IPS-NIHi7 (cell line): ENCODE measurements at regions not wholly inside any gene's neighbourhood (a gene's known extent, or its start where the extent isn't known, plus 50 kb on each side); places are given as distances from the start of the nearest gene placed in this dataset.

Source experiments
- DNase-seq: peaks from one replicate; pipeline ENCODE4 v3.0.0; 2012; ENCODE audit warnings: mixed read lengths; ENCODE audit errors: extremely low spot score

DNA sequence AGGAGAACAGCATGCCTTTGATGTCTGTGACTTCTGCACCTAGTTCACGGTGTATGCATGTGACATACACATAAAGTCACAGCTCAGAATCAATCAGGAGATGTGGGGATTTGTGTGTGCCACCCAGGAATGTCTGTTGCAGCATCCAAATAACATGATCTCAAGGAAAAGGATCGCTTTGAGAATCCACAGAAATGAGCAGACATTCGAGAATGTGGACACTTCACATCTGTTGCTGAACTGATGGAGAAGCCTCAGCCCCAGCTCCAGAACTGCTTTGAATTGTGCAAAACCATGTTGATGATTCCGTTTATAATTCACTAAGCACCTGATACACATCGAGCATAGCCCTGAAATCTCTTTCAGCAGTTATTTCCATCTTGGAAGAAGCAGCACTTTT lies 208.6 kb downstream of the CMPK2 start:
- no peak for DNase-seq

DNA sequence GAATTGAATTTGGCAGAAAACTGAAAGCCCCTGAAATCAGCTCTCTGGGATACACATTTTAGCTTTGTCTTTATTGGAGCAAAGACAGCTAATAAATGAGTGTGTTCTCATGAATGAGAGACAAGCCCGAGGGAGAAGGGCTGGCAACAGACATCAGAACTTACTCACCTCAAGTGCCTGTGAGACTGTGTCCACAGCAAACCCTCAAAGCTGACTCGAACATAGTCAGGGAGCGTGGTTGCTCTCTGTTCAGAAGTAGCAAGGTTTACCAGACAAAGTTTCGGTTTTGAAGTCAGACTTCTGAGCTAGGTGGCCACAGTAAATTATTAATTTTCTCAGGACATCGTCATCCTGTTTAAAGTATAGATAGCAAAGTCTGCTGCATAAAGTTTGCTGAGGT lies 207.9 kb downstream of the CMPK2 start:
- DNase-seq = no peak

DNA sequence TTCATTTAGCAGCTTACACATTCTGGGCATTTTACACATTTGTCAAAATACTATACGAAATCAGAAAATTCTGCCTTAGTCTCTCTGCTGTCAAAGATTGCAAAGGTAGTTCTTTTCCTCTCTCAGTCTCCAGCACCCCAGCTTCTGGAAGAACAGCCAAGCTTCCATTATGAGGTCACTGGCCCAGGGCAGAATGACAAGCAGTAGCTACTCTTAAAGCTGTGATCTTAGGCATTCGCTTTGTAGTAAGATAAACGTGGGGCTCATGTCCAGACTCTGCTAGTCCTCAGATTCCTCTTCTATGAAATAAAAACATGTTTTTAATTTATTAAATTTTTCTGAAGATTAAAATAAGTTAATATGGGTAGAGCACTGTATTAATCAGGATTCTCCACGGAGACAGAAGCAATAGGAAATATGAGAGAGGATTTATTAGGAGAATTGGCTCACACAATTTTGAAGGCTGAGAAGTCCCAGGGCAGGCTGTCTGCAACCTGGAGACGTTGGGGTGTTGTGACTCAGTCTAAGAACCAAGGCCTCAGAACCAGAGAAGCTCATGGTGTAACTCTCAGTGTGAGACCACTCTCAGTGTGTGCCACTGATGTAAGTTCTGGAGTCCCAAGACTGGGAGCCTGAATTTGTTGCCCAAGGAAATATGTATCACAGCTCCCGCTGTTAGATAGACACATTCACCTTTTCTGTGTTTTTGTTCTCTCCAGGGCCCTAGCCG lies 201.2 kb downstream of the CMPK2 start:
- DNase-seq = no peak

DNA sequence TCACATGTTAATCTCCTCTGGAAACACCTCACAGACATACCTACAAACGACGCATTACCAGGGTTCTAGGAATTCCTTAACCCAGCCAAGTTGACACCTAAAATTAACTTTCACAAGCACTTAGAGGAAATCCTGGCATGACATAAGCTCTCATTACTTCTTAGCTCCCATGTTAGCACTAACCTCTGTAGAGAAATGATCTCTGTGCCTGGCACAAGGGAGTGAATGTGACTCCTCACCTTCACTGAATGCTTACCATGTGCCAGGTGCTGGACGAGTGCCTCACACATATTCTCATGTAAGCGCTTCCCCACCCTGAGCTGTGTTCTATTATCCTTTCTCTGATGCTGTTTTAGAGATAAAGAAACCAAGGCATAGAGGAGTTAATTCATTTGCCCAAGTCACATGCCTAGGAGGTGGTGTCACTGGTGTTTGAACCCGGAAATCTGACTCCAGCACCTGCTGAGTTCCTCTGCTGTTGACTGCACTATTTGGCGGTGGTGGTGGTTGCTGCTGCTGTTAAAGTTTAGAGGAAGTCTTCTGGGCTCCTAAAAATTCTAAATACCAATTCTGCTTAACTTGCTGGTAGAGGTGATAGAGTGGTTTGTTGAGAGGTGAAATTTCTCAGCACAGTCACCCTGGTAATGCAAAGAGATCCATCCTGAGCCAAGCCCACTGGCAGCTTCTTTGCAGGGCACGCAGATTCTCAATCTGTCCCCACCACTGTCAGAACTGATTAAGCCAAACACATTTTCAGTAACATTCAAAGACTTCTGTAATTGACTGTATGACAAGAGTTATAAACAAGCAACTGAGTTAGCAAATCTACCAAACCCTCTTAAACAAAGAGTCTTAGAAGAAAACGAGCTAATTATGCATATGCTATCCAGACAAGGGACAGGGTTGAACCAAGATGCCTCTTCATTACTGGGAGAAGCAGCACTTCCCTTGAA lies 200.3 kb downstream of the CMPK2 start:
- no peak for DNase-seq

DNA sequence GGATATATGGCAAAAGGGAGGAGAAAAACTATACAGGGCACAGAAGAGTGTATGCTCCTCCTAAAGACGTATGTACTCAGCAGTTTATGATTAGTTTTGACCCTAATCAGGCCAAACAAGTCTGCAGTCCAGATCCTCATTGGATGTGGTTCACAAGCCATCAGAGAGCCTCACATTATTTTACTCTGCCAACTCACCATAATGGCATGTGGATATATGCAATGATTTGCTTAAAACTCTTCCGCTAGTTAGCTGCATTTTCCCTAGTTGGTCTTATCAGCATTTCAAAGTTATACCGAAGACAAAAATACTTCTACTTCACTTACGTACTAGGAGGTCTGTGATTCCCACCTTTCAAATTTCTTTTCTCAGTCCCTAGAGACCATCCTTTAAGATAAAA lies 198.4 kb downstream of the CMPK2 start:
- no peak for DNase-seq

DNA sequence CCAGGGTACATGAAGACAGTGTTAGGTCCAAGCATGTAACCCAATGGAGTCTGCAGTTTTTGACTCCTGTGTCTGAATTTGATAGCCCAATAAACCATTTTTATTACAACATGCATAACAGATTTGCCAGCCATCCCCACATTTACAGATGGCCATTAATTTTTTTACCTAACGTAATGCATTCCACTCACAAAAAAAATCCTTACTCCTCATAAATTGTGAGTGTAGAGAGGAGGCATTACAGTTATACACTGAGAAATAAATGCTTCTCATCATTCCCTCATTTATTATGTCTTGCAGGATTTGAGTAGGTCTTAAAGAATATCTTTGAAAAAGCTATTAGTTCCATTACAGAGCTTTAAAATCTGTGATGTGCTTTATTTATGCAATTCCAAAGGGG lies 193.8 kb downstream of the CMPK2 start:
- no peak for DNase-seq

DNA sequence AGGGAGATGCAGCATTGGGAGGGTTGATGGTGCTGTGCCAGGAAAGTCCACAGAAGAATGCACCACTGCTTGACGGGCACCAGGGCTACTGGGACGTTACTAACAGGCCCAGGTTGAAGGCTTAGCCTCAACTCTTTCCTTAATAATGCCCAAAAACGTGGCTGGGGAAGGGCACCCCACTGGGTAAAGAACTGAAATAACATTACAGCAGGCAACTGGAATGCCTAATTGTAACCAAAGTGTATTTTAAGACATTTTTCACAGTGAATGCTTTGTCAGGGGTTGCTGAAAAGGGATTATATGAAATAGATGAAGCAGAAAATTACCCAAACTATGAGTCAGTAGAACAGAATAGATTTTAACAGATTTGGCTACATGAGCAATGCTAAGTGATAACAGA lies 191.3 kb downstream of the CMPK2 start:
- no peak for DNase-seq

DNA sequence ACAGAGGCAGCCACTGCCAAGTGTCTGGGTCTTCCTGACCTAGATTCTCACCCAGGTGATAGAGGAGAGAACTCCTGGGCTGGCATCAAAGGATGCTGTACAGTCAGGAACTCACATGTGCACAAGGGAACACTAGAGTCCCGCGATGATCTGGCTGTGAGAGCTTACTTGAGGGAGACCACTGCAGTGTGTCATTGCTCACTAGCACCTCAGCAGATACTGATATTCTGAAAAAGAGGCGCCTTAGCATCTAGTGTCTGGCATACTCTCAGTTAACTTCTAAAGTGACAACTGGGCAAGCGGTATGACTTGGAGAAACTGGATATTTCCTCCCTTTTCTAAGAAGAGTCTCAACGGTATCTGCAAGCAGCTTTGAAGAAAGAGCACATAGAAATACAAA lies 189.9 kb downstream of the CMPK2 start:
- no peak for DNase-seq

DNA sequence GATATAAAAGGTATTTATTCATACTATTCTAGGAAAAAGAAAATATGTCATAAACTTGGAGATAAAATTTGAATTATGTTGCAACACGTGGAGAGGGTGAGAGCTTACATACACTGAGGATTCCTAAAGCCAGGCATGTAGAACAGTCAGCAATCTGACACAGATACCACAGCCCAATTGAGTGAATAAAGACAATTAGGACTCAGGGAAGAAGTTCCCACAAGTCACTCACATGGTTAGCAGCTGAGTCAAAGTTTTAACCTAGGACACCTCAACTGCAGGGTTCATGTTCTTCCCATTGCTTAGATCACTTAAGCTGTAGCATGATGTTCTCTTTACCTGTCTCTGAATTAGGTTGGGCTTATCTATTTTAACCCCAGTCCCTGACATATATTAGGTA lies 189.5 kb downstream of the CMPK2 start:
- no peak for DNase-seq

DNA sequence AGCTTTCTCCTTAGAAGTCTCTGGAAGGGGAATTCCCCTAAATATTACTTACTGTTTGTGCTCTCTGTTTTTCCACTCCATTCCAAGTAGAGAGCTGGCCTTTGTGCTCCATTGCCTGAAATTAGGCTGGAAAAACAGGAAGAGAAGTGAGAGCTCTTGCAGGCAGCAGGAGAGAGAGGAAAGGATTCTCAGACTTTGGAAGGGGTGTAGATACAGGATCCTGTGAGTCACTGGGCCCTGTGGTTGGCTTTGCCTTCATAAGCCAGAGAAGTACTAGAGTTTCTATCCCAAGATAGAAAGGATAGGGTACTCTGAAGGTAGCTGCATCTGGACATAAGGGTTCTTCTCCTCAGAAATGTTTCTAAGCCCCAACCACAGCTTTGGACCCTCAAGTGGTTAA lies 188.9 kb downstream of the CMPK2 start:
- DNase-seq = no peak

DNA sequence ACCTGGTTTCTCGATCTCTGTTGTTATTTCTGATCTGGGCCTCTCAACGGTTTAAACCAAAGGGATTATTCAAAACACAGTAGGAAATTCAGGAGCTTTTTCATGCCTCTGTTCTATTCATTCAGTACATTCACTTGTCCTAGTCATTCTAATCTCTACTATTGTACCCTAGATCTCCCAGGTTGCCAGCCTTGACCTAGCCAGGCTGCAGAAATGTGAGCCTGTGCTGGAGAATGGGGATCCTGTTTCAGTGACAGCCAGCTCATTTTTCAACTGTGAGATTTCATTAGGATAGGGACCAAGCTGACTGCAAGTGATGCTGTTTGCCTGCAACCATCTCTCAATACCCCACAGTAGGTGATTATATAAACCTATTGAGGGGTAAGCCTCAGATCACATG lies 186.2 kb downstream of the CMPK2 start:
- no peak for DNase-seq

DNA sequence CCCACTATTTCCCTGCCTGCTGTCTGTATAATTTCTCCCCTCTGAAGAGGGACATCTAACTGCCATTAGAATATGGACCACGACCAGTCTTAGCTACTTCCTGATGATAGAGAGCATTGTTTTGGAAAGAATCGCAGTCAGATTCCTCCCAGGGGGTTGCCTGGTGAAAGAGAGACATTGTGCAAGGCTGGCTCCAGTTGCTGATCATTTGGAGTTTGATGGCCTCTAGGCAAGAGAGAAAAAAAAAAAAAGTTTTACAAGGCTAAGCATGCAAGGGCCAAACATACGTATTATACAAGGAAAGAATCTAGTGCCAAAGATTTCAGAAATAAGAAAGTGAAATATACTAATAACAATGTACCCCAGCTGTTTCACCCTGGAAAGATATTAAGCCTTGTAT lies 182.2 kb downstream of the CMPK2 start:
- DNase-seq = no peak

DNA sequence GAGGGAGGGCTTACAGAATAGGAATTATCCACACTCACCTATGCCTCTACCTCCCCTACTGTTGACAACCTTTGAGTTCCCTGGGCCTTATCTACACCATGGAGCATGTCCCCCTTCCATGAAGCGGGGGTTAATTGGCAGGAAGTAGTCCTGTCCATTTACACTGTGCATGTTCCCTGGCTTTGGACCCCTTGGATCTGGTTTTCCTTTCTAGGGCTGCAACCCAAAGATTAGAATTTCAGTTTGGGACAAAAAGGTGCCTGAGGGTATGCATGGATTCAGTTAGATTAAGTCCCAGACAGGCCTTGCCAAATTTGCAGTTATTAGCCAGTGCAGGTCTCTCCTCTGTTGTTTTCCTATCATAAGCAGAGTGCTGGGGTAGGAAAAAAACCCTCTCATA lies 180.3 kb downstream of the CMPK2 start:
- DNase-seq = no peak

DNA sequence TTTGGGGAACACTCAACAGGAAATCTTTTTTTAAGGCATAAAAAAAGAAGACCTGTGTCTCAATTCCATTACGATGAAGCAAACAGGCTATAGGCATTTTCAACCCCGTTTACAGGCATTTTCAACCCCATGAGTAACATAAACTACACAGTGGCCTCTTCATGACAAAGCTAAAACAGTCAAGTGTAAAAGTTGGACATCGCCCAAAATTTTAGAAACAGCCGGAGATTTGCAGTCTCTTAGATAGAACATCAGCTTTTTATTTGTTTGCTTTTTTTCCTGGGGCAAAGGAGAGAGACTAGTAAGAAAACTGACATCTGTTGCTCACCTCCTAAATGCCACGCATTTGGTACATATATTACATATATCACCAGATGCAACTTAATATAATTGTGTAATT lies 173.7 kb downstream of the CMPK2 start:
- DNase-seq = no peak

DNA sequence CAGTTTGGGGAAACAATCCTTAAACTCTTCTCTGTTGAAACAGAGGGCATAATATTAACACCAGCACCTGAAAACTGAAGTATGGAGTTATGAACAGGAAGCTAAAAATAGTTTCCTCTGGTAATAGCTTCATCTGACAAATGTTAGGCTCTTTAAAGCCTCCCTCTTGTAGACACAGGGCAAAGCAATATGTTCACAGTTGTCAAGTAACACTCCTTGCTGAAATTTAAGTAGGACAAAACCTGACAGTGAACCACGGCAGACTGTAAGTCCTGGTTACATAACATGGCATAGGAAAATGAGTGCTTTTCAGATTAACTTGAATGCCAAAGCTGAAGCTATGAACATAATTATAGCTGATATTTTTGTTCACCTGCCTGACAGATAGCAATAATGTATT lies 172.9 kb downstream of the CMPK2 start:
- no peak for DNase-seq

DNA sequence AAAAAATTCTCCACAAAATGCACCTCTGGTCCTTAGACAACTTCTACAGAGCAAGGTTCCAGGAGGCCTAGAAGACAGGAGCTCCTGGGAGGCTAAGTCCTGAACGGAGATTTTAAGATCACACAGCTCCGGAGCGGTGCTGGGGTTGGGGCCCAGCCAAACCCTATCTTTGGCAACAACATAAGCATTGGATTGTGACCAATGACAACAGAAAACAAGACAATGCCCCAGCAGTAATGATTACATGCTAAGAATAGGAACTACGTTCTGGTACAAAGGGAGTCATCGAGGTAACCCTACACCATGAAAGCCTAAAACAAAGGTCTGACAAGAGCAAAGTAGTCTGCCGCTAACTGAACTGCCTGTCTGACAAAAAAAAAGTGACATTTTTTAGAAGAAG lies 171.2 kb downstream of the CMPK2 start:
- DNase-seq = no peak

DNA sequence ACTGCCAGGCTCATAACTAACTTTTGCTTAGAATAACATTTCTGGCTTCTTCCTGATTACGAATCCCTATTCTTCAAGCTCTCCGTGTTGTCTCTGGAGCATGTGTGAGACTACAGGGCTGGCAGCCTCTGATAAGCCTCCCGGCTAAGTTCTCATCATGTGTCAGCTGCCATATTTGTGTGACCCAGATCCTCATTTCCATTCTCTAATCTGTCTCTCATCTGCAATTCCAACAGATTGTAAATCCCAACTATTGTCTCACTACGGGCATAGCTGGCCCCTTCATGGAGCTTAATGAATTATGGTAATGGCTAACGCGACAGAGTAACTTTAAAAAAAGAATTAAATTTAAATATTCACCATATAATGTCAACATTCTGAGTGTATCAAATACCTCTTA lies 165.4 kb downstream of the CMPK2 start:
- no peak for DNase-seq

DNA sequence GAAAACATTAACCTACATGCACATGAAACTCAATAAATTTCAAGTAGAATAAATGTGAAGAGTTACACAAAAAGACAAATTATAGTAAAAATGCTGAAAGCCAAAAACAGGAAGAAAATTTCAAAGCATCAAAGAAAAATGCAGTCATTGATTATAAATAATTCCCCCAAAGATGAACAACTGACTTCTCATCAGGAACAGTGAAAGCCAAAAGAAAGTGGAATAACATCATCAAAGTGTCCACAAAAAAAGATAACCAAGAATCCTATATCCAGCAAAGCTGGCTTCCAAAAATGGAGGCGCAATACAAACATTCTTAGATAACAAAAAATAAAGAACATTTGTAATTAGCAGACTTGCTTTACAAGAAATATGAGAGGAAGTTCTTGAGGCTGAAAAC lies 161.6 kb downstream of the CMPK2 start:
- no peak for DNase-seq

DNA sequence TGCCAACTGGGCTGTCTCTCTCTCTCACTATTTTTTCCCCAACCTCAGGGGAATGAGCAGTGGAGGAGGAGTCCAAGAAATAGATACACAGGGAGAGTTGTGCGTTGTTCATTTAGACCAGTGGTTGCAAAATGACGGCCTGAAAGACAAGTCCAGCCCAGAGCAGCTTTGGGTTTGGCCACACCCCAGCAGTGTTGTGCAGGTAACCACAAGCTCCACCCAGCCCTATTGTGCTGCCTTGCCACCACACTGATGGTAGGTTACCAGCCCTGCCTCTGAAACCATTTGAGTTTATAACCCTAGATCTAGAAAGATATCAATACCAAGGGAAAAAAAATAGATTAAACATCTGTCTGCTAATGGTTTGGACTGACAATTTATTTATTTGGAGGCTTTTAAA lies 144.3 kb downstream of the CMPK2 start:
- DNase-seq = no peak

DNA sequence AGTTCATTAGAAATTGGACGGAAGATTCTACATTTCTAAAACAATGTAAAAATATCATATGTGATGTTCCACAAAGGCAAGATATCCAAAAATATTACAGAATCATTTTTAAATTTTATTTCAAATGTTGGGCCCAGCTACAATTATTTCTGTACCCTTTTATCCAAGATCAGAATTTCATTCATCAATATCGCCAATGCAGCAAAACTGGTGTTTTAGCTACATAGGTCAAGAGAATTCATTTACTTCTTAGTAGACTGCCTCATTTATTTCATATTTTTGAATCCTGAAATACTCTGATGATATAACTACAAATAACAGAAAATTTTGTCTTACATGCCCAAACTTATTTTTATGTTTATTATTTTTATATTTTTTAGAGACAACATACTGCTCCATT lies 143.1 kb downstream of the CMPK2 start:
- no peak for DNase-seq

DNA sequence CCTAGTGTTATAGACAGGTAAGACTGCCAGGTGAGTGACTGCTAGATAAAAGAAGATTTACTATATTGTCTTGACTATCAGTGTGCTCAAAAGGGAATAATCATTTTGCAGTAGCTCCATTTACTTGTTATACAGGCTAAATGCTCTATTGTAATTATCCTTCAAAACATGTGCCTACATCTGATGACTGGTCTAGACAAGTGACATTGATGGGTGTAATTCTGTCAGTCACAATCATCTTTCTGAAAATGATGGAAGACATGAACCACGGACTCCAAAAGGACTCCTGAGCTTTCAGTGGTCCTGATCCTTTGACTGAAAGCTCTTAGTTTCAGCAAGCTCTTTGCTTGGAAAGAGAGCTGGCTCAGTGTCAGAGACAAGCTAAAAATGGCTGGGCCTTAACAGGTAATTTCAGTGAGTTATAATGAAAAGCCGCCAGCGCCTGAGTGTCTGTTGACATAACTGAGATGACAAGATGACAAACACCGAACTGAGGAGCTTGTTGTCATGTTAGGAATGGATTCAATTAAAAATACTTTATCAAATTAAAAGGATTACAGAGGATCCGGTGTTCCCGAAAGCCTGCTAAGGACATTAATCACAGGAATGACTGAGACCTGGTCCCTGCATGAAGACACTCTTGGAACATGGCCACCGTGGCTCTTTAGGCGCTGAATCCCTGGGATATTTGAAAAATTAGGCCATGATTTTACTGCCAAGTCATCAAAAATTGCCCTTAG lies 141.7 kb downstream of the CMPK2 start:
- DNase-seq = no peak

DNA sequence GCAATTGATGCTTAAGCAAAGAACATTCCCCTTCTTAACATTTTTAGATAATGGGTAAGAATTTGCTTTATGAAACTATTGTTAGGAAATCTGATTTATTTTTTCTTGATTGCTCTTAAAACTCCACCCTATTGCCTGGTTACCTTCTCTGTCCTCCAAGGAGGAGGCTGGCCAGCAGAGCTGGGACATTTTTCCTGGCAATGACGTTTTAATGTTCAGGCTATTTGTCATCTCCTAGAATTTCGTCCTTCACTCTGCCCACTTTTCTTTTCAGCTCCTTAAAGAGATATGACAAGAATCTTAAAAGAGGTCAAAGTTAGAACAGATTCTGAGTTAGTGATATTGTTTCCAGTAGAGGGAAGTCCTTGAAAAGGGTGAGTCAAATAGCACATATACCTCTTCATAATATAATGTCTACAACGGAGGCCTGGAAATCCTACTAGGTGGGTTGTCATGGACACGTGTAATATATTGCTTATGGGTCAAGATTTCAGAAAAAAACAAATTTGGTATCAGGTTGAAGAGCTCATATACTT lies 141.0 kb downstream of the CMPK2 start:
- DNase-seq = no peak
